NT2/D1 (cell line): ENCODE measurements at regions not wholly inside any gene's neighbourhood (a gene's known extent, or its start where the extent isn't known, plus 50 kb on each side); places are given as distances from the start of the nearest gene placed in this dataset.

ENCODE experiments used
- SUZ12 ChIP-seq: IDR thresholded peaks from 2 replicates; pipeline ENCODE4 v1.6.1; 2011; ENCODE audit not compliant: insufficient read length, insufficient read depth; ENCODE audit errors: extremely low read depth
- YY1 ChIP-seq: IDR thresholded peaks from 2 replicates; pipeline ENCODE4 v1.6.1; 2011; ENCODE audit not compliant: insufficient read length, insufficient read depth
- ZNF274 ChIP-seq: IDR thresholded peaks from 2 replicates; pipeline ENCODE4 v1.6.1; 2011; ENCODE audit warnings: mild to moderate bottlenecking, low read depth, low read length

GRCh38 chr3:189512039-189512438 lies 119.2 kb upstream of the TP63 start:
- TF ChIP-seq ZNF274 (no peak), YY1 (no peak), SUZ12 (no peak)
